HG02840 (cell line): ENCODE measurements at regions not wholly inside any gene's neighbourhood (a gene's known extent, or its start where the extent isn't known, plus 50 kb on each side); places are given as distances from the start of the nearest gene placed in this dataset.
"Not testable (repeated sequence)": the region's sequence is repeated elsewhere in the genome, so short reads cannot be mapped to it uniquely, and the experiment has no call there.

Source experiments
- ATAC-seq: cut with Tn5 transposase; IDR thresholded peaks from one replicate; pipeline ENCODE4 v1.9.1; 2021; ENCODE audit warnings: mild to moderate bottlenecking, moderate library complexity, moderate number of reproducible peaks; ENCODE audit not compliant: unreplicated experiment, low FRiP score

DNA sequence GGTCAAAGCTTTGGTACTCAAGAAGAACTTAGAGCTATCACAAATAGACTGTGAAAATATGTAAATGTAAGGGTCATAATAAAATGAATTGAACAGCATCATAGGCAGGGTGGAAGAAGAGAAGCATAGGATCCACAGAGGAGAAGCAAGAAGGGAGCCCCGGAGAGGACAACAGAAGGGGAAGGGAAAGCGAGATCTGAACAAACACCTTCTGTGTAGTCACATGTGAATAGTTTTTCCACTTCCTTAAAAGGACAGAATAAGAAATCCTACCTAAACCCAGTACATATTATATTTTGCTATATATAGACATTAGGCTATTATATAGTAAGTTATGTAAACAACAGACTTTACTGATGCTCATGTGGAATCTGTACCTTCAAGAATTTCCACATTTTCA, 160.2 kb downstream of the DKK1 start:
- no peak for ATAC-seq

GRCh38 chr10:52477305-52477704, 163.2 kb downstream of the DKK1 start:
- no peak for ATAC-seq

DNA sequence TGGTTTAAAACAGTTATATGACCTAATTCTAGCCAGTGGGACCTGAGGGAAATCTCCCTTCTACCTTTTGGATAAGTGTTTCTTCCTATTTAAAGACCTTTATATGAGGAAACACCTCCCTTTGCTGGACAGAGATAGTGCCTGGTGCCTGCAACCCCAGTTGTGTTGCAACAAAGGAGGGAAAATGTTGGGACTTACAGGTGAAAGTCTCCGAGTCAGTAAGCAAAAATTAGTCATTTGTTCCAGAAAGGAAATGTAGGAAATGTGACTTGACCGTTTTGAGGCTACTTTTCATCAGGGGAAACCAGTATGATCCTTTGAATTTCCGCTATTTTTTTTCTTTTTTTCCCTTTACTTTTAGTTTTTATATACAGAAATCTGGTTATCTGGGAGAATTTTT, 165.5 kb downstream of the DKK1 start:
- no peak for ATAC-seq

DNA sequence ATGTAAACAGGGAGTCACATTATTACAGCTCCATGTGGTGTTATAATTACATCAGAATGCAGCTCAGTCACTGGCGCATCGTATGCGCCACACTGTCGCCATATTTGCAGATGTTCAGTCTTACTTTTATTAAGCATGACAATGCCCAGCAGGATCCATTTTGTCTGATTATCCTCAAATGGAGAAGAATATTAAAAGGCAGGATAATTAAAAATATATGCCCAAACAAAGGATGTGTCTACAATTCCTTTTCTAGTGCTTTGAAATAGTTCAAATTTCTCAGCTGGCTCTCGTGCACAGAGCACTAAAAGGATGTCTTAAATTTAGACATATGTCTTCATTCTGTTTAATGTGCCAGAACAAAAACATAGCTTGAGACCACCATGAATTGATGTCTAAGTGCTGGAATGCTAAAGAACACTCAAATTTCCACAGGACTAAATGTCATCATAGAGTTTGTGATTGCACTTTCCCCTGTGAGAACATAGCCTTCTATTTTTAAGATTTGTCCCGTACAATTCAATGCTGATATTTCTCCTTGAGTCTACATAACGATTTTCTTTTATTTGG, 168.0 kb downstream of the DKK1 start:
- ATAC-seq, result no peak

- no peak for ATAC-seq
Measured at GRCh38 chr10:52483587-52483986, 169.5 kb downstream of the DKK1 start.

DNA sequence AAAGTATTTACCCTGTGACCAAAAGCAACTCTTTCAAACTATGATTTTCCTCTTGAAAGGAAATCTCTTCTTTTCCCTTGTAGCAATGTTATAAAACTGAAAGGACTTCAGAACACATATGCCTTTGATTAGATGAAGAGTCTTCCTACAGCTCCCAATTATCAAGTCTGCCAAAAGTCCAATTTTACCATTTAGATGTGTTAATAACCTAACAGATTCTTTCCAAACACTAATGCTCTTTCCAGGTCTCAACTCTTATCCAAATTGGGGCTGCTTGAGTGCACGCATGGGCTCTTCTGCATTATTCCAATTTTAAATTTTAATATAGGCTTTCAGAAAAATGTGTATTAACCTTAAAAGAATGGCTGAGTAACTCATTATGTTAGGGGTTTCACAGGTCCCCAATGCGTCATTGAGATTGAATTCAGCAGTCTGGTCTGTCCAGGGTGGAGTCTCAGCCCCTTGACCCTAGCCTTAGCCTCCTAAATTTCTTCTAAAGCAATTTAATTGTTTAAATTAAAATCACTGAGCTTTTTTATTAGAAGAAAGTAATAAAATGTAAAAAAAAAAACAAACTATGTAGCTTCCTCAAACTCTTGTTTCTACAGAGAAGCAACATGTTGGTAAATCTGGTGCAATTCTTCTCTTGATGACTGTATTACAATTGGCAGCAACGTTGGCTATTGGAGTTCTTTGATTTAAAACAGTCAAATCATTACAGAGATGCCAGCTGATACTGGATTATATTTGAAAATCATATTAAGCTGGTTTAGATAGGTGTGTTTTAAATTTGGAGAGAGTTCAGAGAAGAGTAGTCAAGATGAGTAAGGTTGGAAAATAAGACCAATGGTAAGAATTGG, 170.4 kb downstream of the DKK1 start:
- no peak for ATAC-seq

DNA sequence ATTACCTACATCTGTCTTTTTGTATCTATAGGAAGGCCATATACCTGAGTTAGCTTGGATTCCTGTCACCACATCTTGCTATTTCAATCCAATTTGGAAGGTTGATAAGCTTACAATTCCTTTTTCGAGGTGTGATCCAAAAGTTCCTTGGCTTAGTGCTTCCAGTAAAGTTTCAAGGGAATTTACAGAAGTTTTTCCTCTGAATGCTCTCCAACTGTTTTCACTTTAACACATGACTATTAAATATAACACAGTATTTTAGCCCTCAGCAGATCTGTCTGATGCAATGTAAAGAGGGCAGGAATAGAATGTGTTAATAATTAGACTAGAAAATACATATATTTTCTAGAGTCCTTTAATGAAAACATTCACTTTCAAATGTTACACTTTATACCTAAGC, 171.4 kb downstream of the DKK1 start:
- ATAC-seq, result no peak

- ATAC-seq, result no peak
Measured at GRCh38 chr10:52486840-52487611, 172.9 kb downstream of the DKK1 start.

- ATAC-seq, result no peak
Measured at GRCh38 chr10:52488606-52489485, 174.8 kb downstream of the DKK1 start.

DNA sequence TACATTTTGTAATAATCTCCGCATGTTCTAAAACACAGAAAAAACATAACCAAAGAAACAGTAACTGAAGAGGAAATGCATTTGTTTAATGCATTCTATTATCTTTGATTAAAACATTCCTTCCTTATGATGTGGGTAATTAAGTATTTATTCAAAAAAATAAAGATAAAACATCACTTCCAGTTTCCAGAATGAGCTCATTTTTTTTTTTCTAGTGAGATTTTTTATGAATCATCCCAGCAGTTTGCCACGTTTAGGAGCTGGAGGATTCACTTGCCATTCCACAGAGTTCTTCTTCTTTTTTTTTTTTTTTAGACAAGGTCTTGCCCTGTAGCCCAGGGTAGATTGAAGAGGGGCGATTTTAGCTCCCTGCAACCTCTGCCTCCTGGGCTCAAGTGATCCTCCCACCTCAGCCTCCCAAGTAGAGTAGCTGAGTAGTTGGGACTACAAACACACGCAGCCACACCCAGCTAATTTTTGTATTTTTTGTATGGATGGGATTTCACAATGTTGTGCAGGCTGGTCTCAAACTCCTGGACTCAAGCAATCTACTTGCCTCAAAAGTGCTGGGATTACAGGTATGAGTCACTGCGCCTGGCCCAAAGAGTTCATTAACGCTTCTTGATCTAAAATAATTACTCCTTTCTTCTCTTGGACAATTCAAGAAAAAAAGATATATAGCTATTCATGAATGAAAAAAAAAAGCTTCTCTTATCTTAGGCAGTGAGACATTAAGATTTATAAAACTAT, 177.3 kb downstream of the DKK1 start:
- no peak for ATAC-seq

DNA sequence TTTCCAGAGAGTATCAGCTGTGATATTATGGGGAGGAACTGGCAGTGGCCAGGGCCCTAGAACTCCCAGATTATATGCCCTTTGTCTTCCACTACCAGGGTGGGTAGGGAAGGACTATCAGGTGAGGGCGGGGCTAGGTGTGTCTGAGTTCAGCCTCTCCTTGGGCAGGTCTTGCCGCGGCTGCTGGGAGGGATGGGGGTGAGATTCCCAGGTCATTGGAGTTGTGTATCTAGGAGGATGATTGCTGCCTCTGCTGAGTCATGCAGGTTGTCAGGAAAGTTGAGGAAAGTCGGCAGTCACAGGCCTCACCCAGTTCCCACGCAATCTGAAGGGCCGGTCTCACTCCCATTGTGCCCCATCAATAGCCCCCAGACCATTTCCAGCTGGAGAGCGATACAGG, 185.2 kb downstream of the DKK1 start:
- ATAC-seq, result no peak

DNA sequence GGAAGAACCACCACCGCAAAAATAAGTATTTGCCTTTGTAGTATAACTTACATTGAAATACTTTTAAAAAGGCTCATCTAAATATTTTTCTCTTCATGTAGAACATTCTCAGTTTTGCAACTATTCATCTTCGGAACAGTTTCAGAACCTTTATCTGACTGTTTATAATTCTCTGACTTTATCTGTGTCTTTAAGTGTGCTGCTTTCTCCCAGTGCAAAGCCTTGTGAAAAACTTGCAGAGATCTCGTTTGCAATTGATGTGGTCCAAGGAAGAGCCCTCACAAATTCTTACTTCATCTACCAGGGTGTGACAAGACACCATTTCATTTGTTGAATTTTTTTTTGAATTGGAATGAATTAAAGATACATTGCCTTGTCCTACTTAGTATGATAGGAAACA, 186.4 kb downstream of the DKK1 start:
- ATAC-seq, result no peak

- no peak for ATAC-seq
Measured at GRCh38 chr10:52502237-52502636, 188.2 kb downstream of the DKK1 start.

- ATAC-seq, result not testable (repeated sequence)
Measured at GRCh38 chr10:52505341-52505740, 191.3 kb downstream of the DKK1 start.

- ATAC-seq, result no peak
Measured at GRCh38 chr10:52514481-52514880, 200.4 kb downstream of the DKK1 start.

- no peak for ATAC-seq
Measured at GRCh38 chr10:52517012-52517411, 202.9 kb downstream of the DKK1 start.

GRCh38 chr10:52523696-52524095, 209.6 kb downstream of the DKK1 start:
- no peak for ATAC-seq

DNA sequence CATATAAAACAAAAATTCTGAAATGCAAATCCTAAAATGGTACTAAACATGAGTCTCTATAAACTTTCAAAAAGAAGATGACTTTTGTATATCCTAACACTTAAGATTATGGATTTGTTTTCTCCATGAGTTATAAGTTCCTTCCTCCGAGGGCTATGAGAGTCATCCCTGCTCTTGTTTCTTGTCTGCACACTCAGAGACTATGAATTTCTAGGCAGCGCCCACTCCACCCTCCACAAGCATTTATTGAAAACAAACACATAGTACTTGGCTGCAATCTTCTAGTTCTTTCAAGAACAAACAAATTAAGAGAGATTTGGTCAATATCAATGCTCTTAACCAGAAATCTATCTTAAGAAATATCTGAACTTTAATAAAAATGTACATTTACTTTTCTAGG, 211.7 kb downstream of the DKK1 start:
- no peak for ATAC-seq

DNA sequence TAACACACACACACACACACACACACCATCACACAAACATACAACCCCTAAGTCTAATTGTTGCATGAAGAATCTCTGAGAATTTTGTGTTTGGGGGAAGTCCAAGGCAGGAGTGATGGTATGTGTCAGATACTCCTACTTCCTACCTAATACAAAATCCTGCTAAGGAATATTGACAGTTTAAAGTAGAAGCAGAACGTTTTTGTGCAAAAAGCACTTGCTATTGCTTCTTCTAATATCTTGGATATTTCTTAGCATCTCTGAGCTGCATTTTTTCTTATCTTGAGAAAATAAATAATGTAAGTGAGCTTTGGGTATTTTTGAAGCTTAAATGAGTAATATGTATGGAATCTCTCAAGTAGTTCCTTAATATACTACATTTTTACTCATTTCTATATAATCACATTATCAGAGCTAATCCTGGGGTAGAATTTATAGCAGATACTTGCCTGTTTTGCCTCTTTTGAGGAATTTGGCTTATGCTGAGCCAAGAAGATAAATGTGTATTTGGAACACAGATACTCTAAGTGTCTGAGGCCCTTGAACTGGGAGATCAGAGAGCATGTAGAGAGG, 212.3 kb downstream of the DKK1 start:
- no peak for ATAC-seq
